Activated naive CD4-positive, alpha-beta T cell treated with anti-CD3 and anti-CD28 coated beads, Interleukin-2, amount 10 ng/mL, durations not matched to agents 7 days and 5 days (primary cell): ENCODE measurements at regions not wholly inside any gene's neighbourhood (a gene's known extent, or its start where the extent isn't known, plus 50 kb on each side); places are given as distances from the start of the nearest gene placed in this dataset.
"Not testable (repeated sequence)": the region's sequence is repeated elsewhere in the genome, so short reads cannot be mapped to it uniquely, and the experiment has no call there.

Source experiments
- CTCF ChIA-PET: fragments of 350-600 bp; sonication (Branson Sonifier 250); formaldehyde crosslinking; loops from one replicate; lab custom pipeline; 2021; ENCODE audit warnings: antibody characterized with exemption; lab: Charles Lee
- DNase-seq: peaks from one replicate; pipeline ENCODE4 v3.0.0-alpha.2; 2020
- H3K27ac Mint-ChIP-seq: one replicate; pipeline ENCODE4 v1.8.0; 2021; ENCODE audit warnings: mild to moderate bottlenecking, moderate library complexity, mixed read lengths
- H3K27me3 Mint-ChIP-seq: one replicate; pipeline ENCODE4 v1.8.0; 2021; ENCODE audit warnings: mild to moderate bottlenecking, mixed read lengths
- H3K36me3 Mint-ChIP-seq: one replicate; pipeline ENCODE4 v1.8.0; 2021; ENCODE audit warnings: mixed read lengths
- H3K4me1 Mint-ChIP-seq: one replicate; pipeline ENCODE4 v1.8.0; 2021; ENCODE audit warnings: mixed read lengths
- H3K4me3 Mint-ChIP-seq: one replicate; pipeline ENCODE4 v1.8.0; 2021; ENCODE audit warnings: mild to moderate bottlenecking, moderate library complexity, mixed read lengths
- H3K9me3 Mint-ChIP-seq: one replicate; pipeline ENCODE4 v1.8.0; 2021; ENCODE audit warnings: mixed read lengths

GRCh38 chr7:68087401-68087800 is 1090.8 kb downstream of the TYW1 start:
- H3K4me1 Mint-ChIP-seq, result no peaks in the 10 kb centered on the region
- H3K9me3 Mint-ChIP-seq, result peaks cover 38% of the 10 kb centered on the region
- H3K27ac Mint-ChIP-seq, result no peak overlapping the region
- H3K36me3 Mint-ChIP-seq, result no peaks in the 10 kb centered on the region
- DNase-seq, result no peak
- H3K27me3 Mint-ChIP-seq, result no peaks in the 10 kb centered on the region
- H3K4me3 Mint-ChIP-seq, result no peak overlapping the region
- CTCF ChIA-PET, result no interaction called here

- no peak for DNase-seq
- no peaks in the 10 kb centered on the region for H3K4me1 Mint-ChIP-seq
- H3K27ac Mint-ChIP-seq, result no peak overlapping the region
- H3K36me3 Mint-ChIP-seq, result no peaks in the 10 kb centered on the region
- H3K27me3 Mint-ChIP-seq, result no peaks in the 10 kb centered on the region
- H3K4me3 Mint-ChIP-seq, result no peak overlapping the region
- CTCF ChIA-PET, result no interaction called here
- peaks cover 45% of the 10 kb centered on the region for H3K9me3 Mint-ChIP-seq
Observed at GRCh38 chr7:68088879-68089278, 1092.2 kb downstream of the TYW1 start.

- H3K27me3 Mint-ChIP-seq, H3K27ac Mint-ChIP-seq, DNase-seq, H3K4me3 Mint-ChIP-seq, H3K36me3 Mint-ChIP-seq, CTCF ChIA-PET, H3K4me1 Mint-ChIP-seq: not testable (repeated sequence)
- peaks cover 39% of the 10 kb centered on the region for H3K9me3 Mint-ChIP-seq
Observed at GRCh38 chr7:68090256-68090655, 1093.6 kb downstream of the TYW1 start.

- no peak overlapping the region for H3K27ac Mint-ChIP-seq
- no peak overlapping the region for H3K4me3 Mint-ChIP-seq
- no peaks in the 10 kb centered on the region for H3K36me3 Mint-ChIP-seq
- H3K9me3 Mint-ChIP-seq, result peaks cover 26% of the 10 kb centered on the region
- DNase-seq, result no peak
- CTCF ChIA-PET, result no interaction called here
- no peaks in the 10 kb centered on the region for H3K27me3 Mint-ChIP-seq
- no peaks in the 10 kb centered on the region for H3K4me1 Mint-ChIP-seq
Observed at GRCh38 chr7:68103319-68103718, 1106.7 kb downstream of the TYW1 start.

GRCh38 chr7:68107261-68107660 is 1110.6 kb downstream of the TYW1 start:
- no peak overlapping the region for H3K4me3 Mint-ChIP-seq
- H3K4me1 Mint-ChIP-seq, result no peaks in the 10 kb centered on the region
- no peak overlapping the region for H3K27ac Mint-ChIP-seq
- CTCF ChIA-PET, result no interaction called here
- peaks cover 20% of the 10 kb centered on the region for H3K9me3 Mint-ChIP-seq
- DNase-seq, result no peak
- no peaks in the 10 kb centered on the region for H3K36me3 Mint-ChIP-seq
- H3K27me3 Mint-ChIP-seq, result no peaks in the 10 kb centered on the region

- Mint-ChIP-seq H3K9me3 (peaks cover 24% of the 10 kb centered on the region), H3K4me1 (no peaks in the 10 kb centered on the region), H3K36me3 (no peaks in the 10 kb centered on the region), H3K27me3 (no peaks in the 10 kb centered on the region), H3K27ac (no peak overlapping the region), H3K4me3 (no peak overlapping the region)
- CTCF ChIA-PET, result no interaction called here
- DNase-seq, result no peak
Observed at GRCh38 chr7:68107968-68108367, 1111.3 kb downstream of the TYW1 start.

- no peak for DNase-seq
- no peaks in the 10 kb centered on the region for H3K36me3 Mint-ChIP-seq
- peaks cover 24% of the 10 kb centered on the region for H3K9me3 Mint-ChIP-seq
- no peak overlapping the region for H3K4me3 Mint-ChIP-seq
- CTCF ChIA-PET, result no interaction called here
- H3K4me1 Mint-ChIP-seq, result no peaks in the 10 kb centered on the region
- no peak overlapping the region for H3K27ac Mint-ChIP-seq
- no peaks in the 10 kb centered on the region for H3K27me3 Mint-ChIP-seq
Observed at GRCh38 chr7:68109299-68109698, 1112.7 kb downstream of the TYW1 start.

GRCh38 chr7:68119411-68119810 is 1122.8 kb downstream of the TYW1 start:
- H3K4me3 Mint-ChIP-seq, result no peak overlapping the region
- H3K27ac Mint-ChIP-seq, result no peak overlapping the region
- no peak for DNase-seq
- no peaks in the 10 kb centered on the region for H3K27me3 Mint-ChIP-seq
- H3K4me1 Mint-ChIP-seq, result no peaks in the 10 kb centered on the region
- H3K9me3 Mint-ChIP-seq, result peaks cover 49% of the 10 kb centered on the region
- CTCF ChIA-PET, result no interaction called here
- no peaks in the 10 kb centered on the region for H3K36me3 Mint-ChIP-seq

- CTCF ChIA-PET, result no interaction called here
- Mint-ChIP-seq H3K4me3 (no peak overlapping the region), H3K9me3 (peaks cover 53% of the 10 kb centered on the region), H3K27me3 (no peaks in the 10 kb centered on the region), H3K27ac (no peak overlapping the region), H3K36me3 (no peaks in the 10 kb centered on the region), H3K4me1 (no peaks in the 10 kb centered on the region)
- DNase-seq, result no peak
Observed at GRCh38 chr7:68121056-68121455, 1124.4 kb downstream of the TYW1 start.

GRCh38 chr7:68121655-68122054 is 1125.0 kb downstream of the TYW1 start:
- Mint-ChIP-seq H3K27me3 (no peaks in the 10 kb centered on the region), H3K9me3 (peaks cover 50% of the 10 kb centered on the region), H3K27ac (no peak overlapping the region), H3K4me1 (no peaks in the 10 kb centered on the region), H3K4me3 (no peak overlapping the region), H3K36me3 (no peaks in the 10 kb centered on the region)
- no peak for DNase-seq
- CTCF ChIA-PET, result no interaction called here

GRCh38 chr7:68122801-68123200 is 1126.2 kb downstream of the TYW1 start:
- CTCF ChIA-PET, result no interaction called here
- Mint-ChIP-seq H3K9me3 (peaks cover 43% of the 10 kb centered on the region), H3K27ac (no peak overlapping the region)

GRCh38 chr7:68125168-68125567 is 1128.5 kb downstream of the TYW1 start:
- no peak overlapping the region for H3K27ac Mint-ChIP-seq
- H3K36me3 Mint-ChIP-seq, result no peaks in the 10 kb centered on the region
- no peak overlapping the region for H3K4me3 Mint-ChIP-seq
- no peaks in the 10 kb centered on the region for H3K27me3 Mint-ChIP-seq
- H3K4me1 Mint-ChIP-seq, result no peaks in the 10 kb centered on the region
- CTCF ChIA-PET, result no interaction called here
- no peak for DNase-seq
- peaks cover 28% of the 10 kb centered on the region for H3K9me3 Mint-ChIP-seq

More at GRCh38 chr7:68122801-68123200, 1126.2 kb downstream of the TYW1 start:
- no peaks in the 10 kb centered on the region for H3K36me3 Mint-ChIP-seq
- no peaks in the 10 kb centered on the region for H3K4me1 Mint-ChIP-seq
- H3K27me3 Mint-ChIP-seq, result no peaks in the 10 kb centered on the region
- H3K4me3 Mint-ChIP-seq, result no peak overlapping the region
- DNase-seq, result no peak

- Mint-ChIP-seq H3K27ac (no peak overlapping the region), H3K4me3 (no peak overlapping the region), H3K4me1 (no peaks in the 10 kb centered on the region), H3K27me3 (no peaks in the 10 kb centered on the region), H3K9me3 (peaks cover 11% of the 10 kb centered on the region), H3K36me3 (no peaks in the 10 kb centered on the region)
- no peak for DNase-seq
- CTCF ChIA-PET, result no interaction called here
Observed at GRCh38 chr7:68133045-68133444, 1136.4 kb downstream of the TYW1 start.

GRCh38 chr7:68143345-68143744 is 1146.7 kb downstream of the TYW1 start:
- Mint-ChIP-seq H3K4me3 (no peak overlapping the region), H3K4me1 (no peaks in the 10 kb centered on the region), H3K27me3 (no peaks in the 10 kb centered on the region), H3K9me3 (peaks cover 34% of the 10 kb centered on the region), H3K36me3 (peaks cover 1% of the 10 kb centered on the region), H3K27ac (no peak overlapping the region)
- CTCF ChIA-PET, result no interaction called here
- no peak for DNase-seq

- H3K36me3 Mint-ChIP-seq, result peaks cover 1% of the 10 kb centered on the region
- peaks cover 32% of the 10 kb centered on the region for H3K9me3 Mint-ChIP-seq
- no peak overlapping the region for H3K27ac Mint-ChIP-seq
- DNase-seq, result no peak
- no peaks in the 10 kb centered on the region for H3K27me3 Mint-ChIP-seq
- no peak overlapping the region for H3K4me3 Mint-ChIP-seq
- H3K4me1 Mint-ChIP-seq, result no peaks in the 10 kb centered on the region
- CTCF ChIA-PET, result no interaction called here
Observed at GRCh38 chr7:68146983-68147382, 1150.3 kb downstream of the TYW1 start.

- no peak overlapping the region for H3K27ac Mint-ChIP-seq
- DNase-seq, result no peak
- no peaks in the 10 kb centered on the region for H3K4me1 Mint-ChIP-seq
- CTCF ChIA-PET, result no interaction called here
- H3K4me3 Mint-ChIP-seq, result no peak overlapping the region
- no peaks in the 10 kb centered on the region for H3K27me3 Mint-ChIP-seq
- peaks cover 1% of the 10 kb centered on the region for H3K36me3 Mint-ChIP-seq
- H3K9me3 Mint-ChIP-seq, result peaks cover 27% of the 10 kb centered on the region
Observed at GRCh38 chr7:68147614-68148238, 1151.1 kb downstream of the TYW1 start.
